Activated naive CD4-positive, alpha-beta T cell treated with Interleukin-2 at 50 U/mL for 16 hours (primary cell): ENCODE measurements at regions not wholly inside any gene's neighbourhood (a gene's known extent, or its start where the extent isn't known, plus 50 kb on each side); places are given as distances from the start of the nearest gene placed in this dataset.
"Not testable (repeated sequence)": the region's sequence is repeated elsewhere in the genome, so short reads cannot be mapped to it uniquely, and the experiment has no call there.

Experiments used
- DNase-seq: peaks from one replicate; pipeline ENCODE4 v3.0.0-alpha.2; 2020

- no peak for DNase-seq
These were observed 581.6 kb downstream of the CETN3 start for GRCh38 chr5:89827960-89828359.

GRCh38 chr5:89827359-89827758 lies 582.2 kb downstream of the CETN3 start:
- no peak for DNase-seq

- DNase-seq, result no peak
These were observed 582.6 kb downstream of the CETN3 start for GRCh38 chr5:89826938-89827337.

GRCh38 chr5:89823046-89823445 lies 586.5 kb downstream of the CETN3 start:
- DNase-seq, result no peak

GRCh38 chr5:89817841-89818240 lies 591.7 kb downstream of the CETN3 start:
- no peak for DNase-seq

GRCh38 chr5:89816038-89816437 lies 593.5 kb downstream of the CETN3 start:
- no peak for DNase-seq

- DNase-seq, result not testable (repeated sequence)
These were observed 608.8 kb downstream of the CETN3 start for GRCh38 chr5:89800735-89801134.

GRCh38 chr5:89794504-89794903 lies 615.1 kb downstream of the CETN3 start:
- not testable (repeated sequence) for DNase-seq

- DNase-seq, result not testable (repeated sequence)
These were observed 629.8 kb downstream of the CETN3 start for GRCh38 chr5:89779734-89780133.

- DNase-seq, result no peak
These were observed 631.8 kb downstream of the CETN3 start for GRCh38 chr5:89777758-89778157.

GRCh38 chr5:89769975-89770374 lies 639.6 kb downstream of the CETN3 start:
- no peak for DNase-seq

GRCh38 chr5:89759802-89760201 lies 649.8 kb downstream of the CETN3 start:
- DNase-seq, result no peak

GRCh38 chr5:89758146-89758545 lies 651.4 kb downstream of the CETN3 start:
- DNase-seq, result no peak

- no peak for DNase-seq
These were observed 652.6 kb downstream of the CETN3 start for GRCh38 chr5:89756955-89757354.

GRCh38 chr5:89755024-89755423 lies 654.5 kb downstream of the CETN3 start:
- no peak for DNase-seq

GRCh38 chr5:89735082-89735481 lies 674.5 kb downstream of the CETN3 start:
- no peak for DNase-seq

- no peak for DNase-seq
These were observed 675.8 kb downstream of the CETN3 start for GRCh38 chr5:89733772-89734171.

- no peak for DNase-seq
These were observed 679.8 kb downstream of the CETN3 start for GRCh38 chr5:89729623-89730301.

GRCh38 chr5:89728750-89729149 lies 680.8 kb downstream of the CETN3 start:
- DNase-seq, result no peak

- no peak for DNase-seq
These were observed 681.4 kb downstream of the CETN3 start for GRCh38 chr5:89728134-89728533.

GRCh38 chr5:89724379-89725095 lies 685.0 kb downstream of the CETN3 start:
- no peak for DNase-seq

- DNase-seq, result no peak
These were observed 685.6 kb downstream of the CETN3 start for GRCh38 chr5:89723907-89724306.

GRCh38 chr5:89722538-89722937 lies 687.0 kb downstream of the CETN3 start:
- no peak for DNase-seq

- DNase-seq, result no peak
These were observed 687.6 kb downstream of the CETN3 start for GRCh38 chr5:89721931-89722330.

GRCh38 chr5:89721353-89721752 lies 688.2 kb downstream of the CETN3 start:
- DNase-seq, result no peak
